ENCODE measurements at regions not wholly inside any gene's neighbourhood (a gene's known extent, or its start where the extent isn't known, plus 50 kb on each side); places are given as distances from the start of the nearest gene placed in this dataset.

DNA sequence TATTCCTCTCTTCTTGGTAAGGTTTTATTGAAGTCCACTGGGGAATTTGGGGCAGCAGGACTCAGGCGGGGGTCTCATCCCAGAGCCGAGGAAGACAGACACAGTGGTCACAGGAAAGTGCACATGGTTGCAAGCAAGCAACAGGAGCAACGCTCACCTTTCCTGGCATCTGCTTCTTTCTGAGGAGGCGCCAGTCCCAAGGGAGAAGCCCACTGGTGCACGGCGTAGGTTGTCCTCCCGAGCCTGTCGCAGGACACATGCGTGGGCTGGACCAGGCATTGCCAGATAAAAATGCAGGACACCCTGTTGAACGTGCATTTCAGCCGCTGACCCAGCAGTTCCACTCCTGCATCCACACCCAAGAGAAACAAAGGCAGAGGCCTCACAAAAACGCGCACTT is 72.4 kb upstream of the OLFM1 start:
- Histone ChIP-seq H3K9me3 (ENCODE audit: control insufficient read depth, low read depth, low read length) (no peaks in the 10 kb centered on the region), H4K91ac (ENCODE audit: insufficient read length, low read depth, low read length) (no peak overlapping the region), H2BK15ac (ENCODE audit: low read depth, low read length) (no peak overlapping the region), H3K27me3 (ENCODE audit: insufficient read depth, low read length) (no peaks in the 10 kb centered on the region), H3K4me2 (ENCODE audit: insufficient read depth, insufficient read length, low read length) (no peak overlapping the region), H3K79me2 (ENCODE audit: insufficient read depth, low read length) (no peaks in the 10 kb centered on the region), H4K8ac (replicated peaks; ENCODE audit: insufficient read length, low read depth, low read length) (no peak overlapping the region), H3K4me1 (ENCODE audit: insufficient read depth, low read length) (0 out of 2 replicates have a peak, but pooled peaks cover 3% of the 10 kb centered on the region), H3K56ac (ENCODE audit: insufficient read length, low read depth, low read length) (no peak overlapping the region), H2AFZ (ENCODE audit: low read length) (no peak overlapping the region), H4K20me1 (ENCODE audit: control insufficient read depth, insufficient read depth, insufficient read length) (no peaks in the 10 kb centered on the region), H3K27ac (ENCODE audit: insufficient read length, low read depth, low read length) (no peak overlapping the region), H3K79me1 (ENCODE audit: insufficient read depth, low read depth, low read length, poor library complexity, severe bottlenecking) (no peaks in the 10 kb centered on the region), H3K18ac (ENCODE audit: insufficient read length, low read depth, low read length) (no peak overlapping the region), H4K5ac (ENCODE audit: insufficient read length, low read depth, low read length) (no peak overlapping the region), H2BK5ac (ENCODE audit: insufficient read length, low read length) (no peak overlapping the region), H3K9ac (ENCODE audit: extremely low read depth, insufficient read length, low read length) (no peak overlapping the region), H2BK120ac (ENCODE audit: low read depth, low read length, poor library complexity, severe bottlenecking) (no peak overlapping the region), H2BK20ac (ENCODE audit: low read depth, low read length, poor library complexity, severe bottlenecking) (no peak overlapping the region), H3K4ac (ENCODE audit: low read depth, low read length) (no peak overlapping the region), H3K23ac (ENCODE audit: insufficient read length, low read depth, low read length) (no peak overlapping the region), H3K14ac (ENCODE audit: insufficient read depth, low read length) (no peak overlapping the region), H3T11ph (ENCODE audit: low read length) (no peak overlapping the region), H3K23me2 (ENCODE audit: insufficient read length, low read depth, low read length, poor library complexity, severe bottlenecking) (no peaks in the 10 kb centered on the region), H2AK5ac (ENCODE audit: insufficient read length, low read length) (no peak overlapping the region), H2BK12ac (ENCODE audit: insufficient read length, low read depth, low read length) (no peak overlapping the region)
- H3K27me3 Mint-ChIP-seq (ENCODE audit: low read depth): peaks cover 4% of the 10 kb centered on the region
- no CpG with 5 or more reads among the region's 13 CpGs for WGBS (ENCODE audit: extremely low coverage, insufficient read length, low lambda C conversion rate)
- H3K4me1 Mint-ChIP-seq: peaks cover 12% of the 10 kb centered on the region in 2 experiments
- no peak overlapping the region for H3K4me3 Mint-ChIP-seq
- no peaks in the 10 kb centered on the region; a peak in 1 of 5 replicates for H3K9me3 Mint-ChIP-seq
- TF ChIP-seq, protein P1, sequence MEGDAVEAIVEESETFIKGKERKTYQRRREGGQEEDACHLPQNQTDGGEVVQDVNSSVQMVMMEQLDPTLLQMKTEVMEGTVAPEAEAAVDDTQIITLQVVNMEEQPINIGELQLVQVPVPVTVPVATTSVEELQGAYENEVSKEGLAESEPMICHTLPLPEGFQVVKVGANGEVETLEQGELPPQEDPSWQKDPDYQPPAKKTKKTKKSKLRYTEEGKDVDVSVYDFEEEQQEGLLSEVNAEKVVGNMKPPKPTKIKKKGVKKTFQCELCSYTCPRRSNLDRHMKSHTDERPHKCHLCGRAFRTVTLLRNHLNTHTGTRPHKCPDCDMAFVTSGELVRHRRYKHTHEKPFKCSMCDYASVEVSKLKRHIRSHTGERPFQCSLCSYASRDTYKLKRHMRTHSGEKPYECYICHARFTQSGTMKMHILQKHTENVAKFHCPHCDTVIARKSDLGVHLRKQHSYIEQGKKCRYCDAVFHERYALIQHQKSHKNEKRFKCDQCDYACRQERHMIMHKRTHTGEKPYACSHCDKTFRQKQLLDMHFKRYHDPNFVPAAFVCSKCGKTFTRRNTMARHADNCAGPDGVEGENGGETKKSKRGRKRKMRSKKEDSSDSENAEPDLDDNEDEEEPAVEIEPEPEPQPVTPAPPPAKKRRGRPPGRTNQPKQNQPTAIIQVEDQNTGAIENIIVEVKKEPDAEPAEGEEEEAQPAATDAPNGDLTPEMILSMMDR (conservative IDR thresholded peaks at IDR 0.05): no peak
- no peaks in the 10 kb centered on the region for H3K36me3 Mint-ChIP-seq (ENCODE audit: insufficient read depth in 1 of 3, low read depth in 3 of 3)
- DNase-seq: no peak
- H3K27ac Mint-ChIP-seq: no peak overlapping the region; a peak in 1 of 7 replicates

Measured in H9 (cell line).